Vagina (tissue), 2 donors: ENCODE measurements at regions not wholly inside any gene's neighbourhood (a gene's known extent, or its start where the extent isn't known, plus 50 kb on each side); places are given as distances from the start of the nearest gene placed in this dataset.
A peak's percentile ranks its signal among the peaks of the same experiment; 100 is the strongest.

Experiments used
- DNase-seq, 2 donors: peaks; one replicate each; pipeline ENCODE4 v3.0.0-alpha.2; 2017; ENCODE audit errors: extremely low spot score in 2 of 2
- H3K27ac ChIP-seq: fragments of 200-600 bp; sonication (generic); one replicate; pipeline ENCODE4 v1.5.1; 2019
- H3K27me3 ChIP-seq: fragments of 200-600 bp; sonication (generic); one replicate; pipeline ENCODE4 v1.5.1; 2019
- H3K36me3 ChIP-seq, 2 donors: fragments of 200-600 bp; sonication (generic); one replicate each; pipeline ENCODE4 v1.5.1; 2017 to 2019
- H3K4me1 ChIP-seq: fragments of 200-600 bp; sonication (generic); one replicate; pipeline ENCODE4 v1.5.1; 2019
- H3K4me3 ChIP-seq, 2 donors: fragments of 200-600 bp; sonication (generic); 1 replicate in 1 of 2; 2 replicates in 1 of 2; pipeline ENCODE4 v1.5.1; 2016 to 2019
- H3K9me3 ChIP-seq: fragments of 200-600 bp; sonication (generic); one replicate; pipeline ENCODE4 v1.5.1; 2019
- CTCF ChIP-seq, 3 experiments: fragments of 450-650 bp in 2 of 3; fragments of 200-600 bp in 1 of 3; sonication (generic) in 1 of 3; IDR thresholded peaks; one replicate each; pipeline ENCODE4 v1.5.1; 2017 to 2019; ENCODE audit warnings: antibody characterized with exemption in 3 of 3, mild to moderate bottlenecking in 2 of 3, moderate library complexity in 2 of 3
- POLR2A ChIP-seq, 2 donors: fragments of 450-650 bp; IDR thresholded peaks; one replicate each; pipeline ENCODE4 v1.6.1; 2017; ENCODE audit warnings: antibody characterized with exemption in 2 of 2, mild to moderate bottlenecking in 2 of 2, moderate library complexity in 2 of 2
- POLR2AphosphoS5 ChIP-seq, 2 donors: sonication (generic); formaldehyde crosslinking; IDR thresholded peaks; one replicate each; pipeline ENCODE4 v1.9.0; 2017; ENCODE audit warnings: antibody characterized with exemption in 2 of 2, mild to moderate bottlenecking in 2 of 2, low read depth in 1 of 2; ENCODE audit not compliant: insufficient read depth in 1 of 2
- intact Hi-C: fragments of 100-400 bp; cut with DNase I; formaldehyde crosslinking; loops from one replicate; pipeline ENCODE4 v1.15.1; 2023

- intact Hi-C loops: no loop called here
Observed at GRCh38 chr11:10388101-10388500, 67.0 kb upstream of the AMPD3 start.

GRCh38 chr11:10388574-10388973 lies 66.5 kb upstream of the AMPD3 start:
- DNase-seq: peak; percentile 58 to 88
- intact Hi-C loops: no loop called here
- H3K4me3 ChIP-seq: no peak overlapping the region
- no peaks in the 10 kb centered on the region for H3K36me3 ChIP-seq
- no peaks in the 10 kb centered on the region for H3K9me3 ChIP-seq
- no peak for TF ChIP-seq CTCF (IDR thresholded peaks at IDR 0.05)
- TF ChIP-seq POLR2AphosphoS5 (IDR thresholded peaks at IDR 0.05; ENCODE audit: insufficient read depth in 1 of 2, low read depth in 1 of 2): no peak
- TF ChIP-seq POLR2A (IDR thresholded peaks at IDR 0.05): no peak
- H3K27me3 ChIP-seq: no peaks in the 10 kb centered on the region
- H3K27ac ChIP-seq: peak overlapping the region; percentile 60
- peaks cover 34% of the 10 kb centered on the region for H3K4me1 ChIP-seq

More at GRCh38 chr11:10388101-10388500, 67.0 kb upstream of the AMPD3 start:
- no peaks in the 10 kb centered on the region for H3K36me3 ChIP-seq
- no peak for TF ChIP-seq POLR2A (IDR thresholded peaks at IDR 0.05)
- TF ChIP-seq POLR2AphosphoS5 (IDR thresholded peaks at IDR 0.05; ENCODE audit: insufficient read depth in 1 of 2, low read depth in 1 of 2): no peak
- no peak for TF ChIP-seq CTCF (IDR thresholded peaks at IDR 0.05)
- peaks cover 34% of the 10 kb centered on the region for H3K4me1 ChIP-seq
- peak overlapping the region; percentile 60 for H3K27ac ChIP-seq
- no peaks in the 10 kb centered on the region for H3K27me3 ChIP-seq
- H3K4me3 ChIP-seq: no peak overlapping the region
- no peaks in the 10 kb centered on the region for H3K9me3 ChIP-seq
- DNase-seq: no peak

GRCh38 chr11:10390375-10390774 lies 64.7 kb upstream of the AMPD3 start:
- Histone ChIP-seq H3K4me3 (no peak overlapping the region), H3K36me3 (no peaks in the 10 kb centered on the region), H3K4me1 (peaks cover 34% of the 10 kb centered on the region), H3K9me3 (no peaks in the 10 kb centered on the region), H3K27ac (no peak overlapping the region), H3K27me3 (no peaks in the 10 kb centered on the region)
- no peak for TF ChIP-seq POLR2AphosphoS5 (IDR thresholded peaks at IDR 0.05; ENCODE audit: insufficient read depth in 1 of 2, low read depth in 1 of 2)
- TF ChIP-seq POLR2A (IDR thresholded peaks at IDR 0.05): no peak
- no peak for TF ChIP-seq CTCF (IDR thresholded peaks at IDR 0.05)
- DNase-seq: no peak
- intact Hi-C loops: no loop called here

- TF ChIP-seq POLR2AphosphoS5 (IDR thresholded peaks at IDR 0.05; ENCODE audit: insufficient read depth in 1 of 2, low read depth in 1 of 2): no peak
- TF ChIP-seq CTCF (IDR thresholded peaks at IDR 0.05): no peak
- Histone ChIP-seq H3K36me3 (no peaks in the 10 kb centered on the region), H3K4me3 (no peak overlapping the region), H3K9me3 (no peaks in the 10 kb centered on the region), H3K4me1 (peaks cover 20% of the 10 kb centered on the region), H3K27ac (no peak overlapping the region), H3K27me3 (no peaks in the 10 kb centered on the region)
- no peak for DNase-seq
- intact Hi-C loops: no loop called here
Observed at GRCh38 chr11:10392095-10393079, 62.7 kb upstream of the AMPD3 start.
